ENCODE measurements at regions not wholly inside any gene's neighbourhood (a gene's known extent, or its start where the extent isn't known, plus 50 kb on each side); places are given as distances from the start of the nearest gene placed in this dataset.

DNA sequence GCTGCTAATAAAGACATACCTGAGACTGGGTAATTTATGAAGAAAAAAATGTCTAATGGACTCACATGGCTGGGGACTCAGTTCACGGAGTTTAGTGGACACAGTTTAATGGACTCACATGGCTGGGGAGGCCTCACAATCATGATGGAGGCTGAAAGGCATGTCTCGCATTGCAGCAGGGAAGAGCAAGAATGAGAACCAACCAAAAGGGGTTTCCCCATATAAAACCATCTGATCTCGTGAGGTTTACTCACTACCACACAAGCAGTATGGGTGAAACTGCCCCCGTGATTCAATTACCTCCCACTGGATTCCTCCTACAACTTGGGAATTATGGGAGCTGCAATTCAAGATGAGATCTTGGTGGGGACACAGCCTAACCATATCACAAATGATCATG lies 1181.2 kb downstream of the PCDH9 start:
- intact Hi-C loops (cut with micrococcal nuclease) (no loop called here), dilution Hi-C loops (cut with MboI; ENCODE audit: extremely low pct_ligation_motif_present, low sequenced_read_pairs) (no loop called here)
- Histone ChIP-seq H3K4me1 (ENCODE audit: control insufficient read depth, extremely low read depth, insufficient read depth, low read length) (no peaks in the 10 kb centered on the region), H3K4me3 (replicated peaks in 1 of 3; ENCODE audit: insufficient read depth in 1 of 3, low read depth in 1 of 3, low read length in 3 of 3) (no peak overlapping the region), H3K79me2 (ENCODE audit: control insufficient read depth, insufficient read depth, low read length) (no peaks in the 10 kb centered on the region), H2AFZ (ENCODE audit: low read depth, low read length) (no peak overlapping the region), H3K9me3 (replicated peaks; ENCODE audit: control insufficient read depth, insufficient read depth, low read length) (no peaks in the 10 kb centered on the region), H3K9me1 (replicated peaks; ENCODE audit: control insufficient read depth, extremely low read depth, insufficient read depth, low read length) (no peaks in the 10 kb centered on the region), H3K36me3 (ENCODE audit: control insufficient read depth in 2 of 2, extremely low read depth in 1 of 2, insufficient read depth in 2 of 2, low read length in 2 of 2) (no peaks in the 10 kb centered on the region), H3K27me3 (ENCODE audit: control insufficient read depth in 2 of 2, insufficient read depth in 2 of 2, low read length in 2 of 2) (no peaks in the 10 kb centered on the region), H3K4me2 (ENCODE audit: insufficient read depth, low read length) (no peak overlapping the region), H3K9ac (replicated peaks; ENCODE audit: extremely low read depth, insufficient read depth, low read length) (no peak overlapping the region), H3K27ac (ENCODE audit: insufficient read depth, low read depth, low read length) (no peak overlapping the region), H4K20me1 (replicated peaks; ENCODE audit: control insufficient read depth, extremely low read depth, insufficient read depth, low read length) (no peaks in the 10 kb centered on the region)
- POLR2A ChIA-PET: no interaction called here
- CTCF ChIA-PET: no interaction called here
- DNase-seq (ENCODE audit: low read depth, low spot score) (no peak), FAIRE-seq (no peak)
- BruUV-seq (replicated peaks): no TSS peak
- no peak for TF ChIP-seq MYC (IDR thresholded peaks at IDR 0.05; ENCODE audit: low read depth, low read length)
- TF ChIP-seq POLR2A (IDR thresholded peaks at IDR 0.05; ENCODE audit: low read depth, low read length): no peak
- no peak for TF ChIP-seq GATA2 (IDR thresholded peaks at IDR 0.05; ENCODE audit: insufficient read depth, insufficient read length, low read depth, low read length)
- no peak for TF ChIP-seq JUN (IDR thresholded peaks at IDR 0.05; ENCODE audit: borderline replicate concordance, insufficient read depth, insufficient read length, low read depth)
- TF ChIP-seq, protein P1, sequence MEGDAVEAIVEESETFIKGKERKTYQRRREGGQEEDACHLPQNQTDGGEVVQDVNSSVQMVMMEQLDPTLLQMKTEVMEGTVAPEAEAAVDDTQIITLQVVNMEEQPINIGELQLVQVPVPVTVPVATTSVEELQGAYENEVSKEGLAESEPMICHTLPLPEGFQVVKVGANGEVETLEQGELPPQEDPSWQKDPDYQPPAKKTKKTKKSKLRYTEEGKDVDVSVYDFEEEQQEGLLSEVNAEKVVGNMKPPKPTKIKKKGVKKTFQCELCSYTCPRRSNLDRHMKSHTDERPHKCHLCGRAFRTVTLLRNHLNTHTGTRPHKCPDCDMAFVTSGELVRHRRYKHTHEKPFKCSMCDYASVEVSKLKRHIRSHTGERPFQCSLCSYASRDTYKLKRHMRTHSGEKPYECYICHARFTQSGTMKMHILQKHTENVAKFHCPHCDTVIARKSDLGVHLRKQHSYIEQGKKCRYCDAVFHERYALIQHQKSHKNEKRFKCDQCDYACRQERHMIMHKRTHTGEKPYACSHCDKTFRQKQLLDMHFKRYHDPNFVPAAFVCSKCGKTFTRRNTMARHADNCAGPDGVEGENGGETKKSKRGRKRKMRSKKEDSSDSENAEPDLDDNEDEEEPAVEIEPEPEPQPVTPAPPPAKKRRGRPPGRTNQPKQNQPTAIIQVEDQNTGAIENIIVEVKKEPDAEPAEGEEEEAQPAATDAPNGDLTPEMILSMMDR (IDR thresholded peaks at IDR 0.05; ENCODE audit: extremely low read depth in 1 of 2, insufficient read depth in 1 of 2, low read depth in 1 of 2, low read length in 2 of 2): no peak
- TF ChIP-seq FOS (IDR thresholded peaks at IDR 0.05; ENCODE audit: borderline replicate concordance, insufficient read depth, low read length): no peak
- TF ChIP-seq, protein P2, sequence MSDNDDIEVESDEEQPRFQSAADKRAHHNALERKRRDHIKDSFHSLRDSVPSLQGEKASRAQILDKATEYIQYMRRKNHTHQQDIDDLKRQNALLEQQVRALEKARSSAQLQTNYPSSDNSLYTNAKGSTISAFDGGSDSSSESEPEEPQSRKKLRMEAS (IDR thresholded peaks at IDR 0.05; ENCODE audit: insufficient read depth, insufficient read length): no peak
- no peak for TF ChIP-seq POLR2AphosphoS5 (IDR thresholded peaks at IDR 0.05; ENCODE audit: insufficient read depth, low read depth, low read length)
- no peak for TF ChIP-seq EZH2 (IDR thresholded peaks at IDR 0.05; ENCODE audit: borderline replicate concordance, low read depth, low read length, severe bottlenecking)

All from endothelial cell of umbilical vein (primary cell).